GM19099 (cell line): ENCODE measurements at regions not wholly inside any gene's neighbourhood (a gene's known extent, or its start where the extent isn't known, plus 50 kb on each side); places are given as distances from the start of the nearest gene placed in this dataset.
A peak's percentile ranks its signal among the peaks of the same experiment; 100 is the strongest.

Source experiments
- POLR2A ChIP-seq: IDR thresholded peaks from 3 replicates; pipeline ENCODE4 v1.6.1; 2011; ENCODE audit warnings: low read depth; ENCODE audit not compliant: insufficient read length; ENCODE audit errors: extremely low read depth

- TF ChIP-seq POLR2A = no peak
These were observed 240.4 kb upstream of the MARCKS start for GRCh38 chr6:113616701-113617274.

- no peak for TF ChIP-seq POLR2A
These were observed 238.1 kb upstream of the MARCKS start for GRCh38 chr6:113619077-113619476.

GRCh38 chr6:113620386-113620785, 236.8 kb upstream of the MARCKS start:
- TF ChIP-seq POLR2A = no peak

- no peak for TF ChIP-seq POLR2A
These were observed 234.9 kb upstream of the MARCKS start for GRCh38 chr6:113622254-113622653.

GRCh38 chr6:113623129-113623528, 234.0 kb upstream of the MARCKS start:
- TF ChIP-seq POLR2A = no peak

- no peak for TF ChIP-seq POLR2A
These were observed 231.3 kb upstream of the MARCKS start for GRCh38 chr6:113625850-113626249.

GRCh38 chr6:113626475-113626874, 230.7 kb upstream of the MARCKS start:
- no peak for TF ChIP-seq POLR2A

GRCh38 chr6:113627480-113627879, 229.7 kb upstream of the MARCKS start:
- TF ChIP-seq POLR2A = no peak

- no peak for TF ChIP-seq POLR2A
These were observed 227.9 kb upstream of the MARCKS start for GRCh38 chr6:113629256-113629655.

- no peak for TF ChIP-seq POLR2A
These were observed 227.0 kb upstream of the MARCKS start for GRCh38 chr6:113629975-113630737.

GRCh38 chr6:113630738-113631535, 226.2 kb upstream of the MARCKS start:
- TF ChIP-seq POLR2A = peak; percentile 45

- TF ChIP-seq POLR2A = no peak
These were observed 225.5 kb upstream of the MARCKS start for GRCh38 chr6:113631666-113632065.

GRCh38 chr6:113632220-113632864, 224.8 kb upstream of the MARCKS start:
- peak; percentile 59 for TF ChIP-seq POLR2A

GRCh38 chr6:113633638-113634037, 223.5 kb upstream of the MARCKS start:
- TF ChIP-seq POLR2A = no peak
